ENCODE measurements at regions not wholly inside any gene's neighbourhood (a gene's known extent, or its start where the extent isn't known, plus 50 kb on each side); places are given as distances from the start of the nearest gene placed in this dataset.

DNA sequence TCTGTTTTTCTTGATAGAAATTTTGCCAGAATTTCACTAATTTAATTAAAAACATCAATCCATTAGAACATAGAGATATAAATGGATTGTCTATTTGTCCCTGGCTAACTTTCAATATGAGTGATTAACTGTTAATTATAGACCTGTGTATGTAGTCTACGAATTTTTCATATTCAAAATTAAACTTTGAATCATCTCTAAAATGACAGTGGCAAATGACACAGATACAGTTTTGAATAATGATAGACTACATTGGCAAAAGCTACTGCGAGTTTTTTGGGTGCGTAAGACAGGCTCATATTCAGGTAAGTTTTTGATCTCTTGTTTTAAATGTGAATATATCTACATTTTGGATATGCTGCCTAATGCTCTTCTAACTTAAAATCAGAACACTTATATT, 86.0 kb upstream of the TBC1D5 start:
- Histone ChIP-seq H3K27me3 (replicated peaks in 1 of 4; ENCODE audit: control extremely low read depth in 1 of 4, control insufficient read depth in 3 of 4, insufficient read depth in 4 of 4, low read length in 3 of 4) (no peaks in the 10 kb centered on the region), H2AFZ (ENCODE audit: insufficient read depth, low read depth, low read length, poor library complexity, severe bottlenecking) (no peak overlapping the region), H3K79me2 (ENCODE audit: control insufficient read depth, insufficient read depth, low read length) (no peaks in the 10 kb centered on the region), H3K36me3 (replicated peaks in 1 of 2; ENCODE audit: control extremely low read depth in 1 of 2, control insufficient read depth in 1 of 2, extremely low read depth in 1 of 2, insufficient read depth in 2 of 2, low read length in 1 of 2) (no peaks in the 10 kb centered on the region), H3K4me1 (ENCODE audit: control insufficient read depth in 2 of 2, insufficient read depth in 2 of 2, low read length in 2 of 2) (no peaks in the 10 kb centered on the region), H3K9me3 (ENCODE audit: control extremely low read depth in 1 of 3, control insufficient read depth in 2 of 3, insufficient read depth in 1 of 3, low read length in 2 of 3) (no peaks in the 10 kb centered on the region), H4K20me1 (ENCODE audit: control insufficient read depth, insufficient read depth, low read length, poor library complexity, severe bottlenecking) (no peaks in the 10 kb centered on the region), H3K4me2 (replicated peaks; ENCODE audit: low read depth, low read length, poor library complexity, severe bottlenecking) (no peak overlapping the region), H3K4me3 (ENCODE audit: control extremely low read depth in 1 of 5, extremely low read depth in 1 of 5, insufficient read depth in 1 of 5, low read depth in 2 of 5, low read length in 4 of 5) (no peak overlapping the region), H3K27ac (ENCODE audit: low read length in 2 of 2) (no peak overlapping the region), H3K9ac (ENCODE audit: low read length) (no peak overlapping the region)
- peaks cover 5% of the 10 kb centered on the region for H3K27me3 Mint-ChIP-seq
- ATAC-seq (ENCODE audit: low read depth) = no peak
- ChIA-PET POLR2A (no interaction called here), CTCF (interaction anchor here (1.3 kb wide), 1 partner anchor 183 kb away, joined by 3 read pairs; no protein-coding TSS in a partner anchor)
- TF ChIP-seq EZH2 (IDR thresholded peaks at IDR 0.05; ENCODE audit: borderline replicate concordance, insufficient read depth, low read depth, low read length, poor library complexity, severe bottlenecking) = no peak
- no peak for TF ChIP-seq CTCF (IDR thresholded peaks at IDR 0.05)
- intact Hi-C loops (cut with micrococcal nuclease) = no loop called here
- no CpG with 5 or more reads among the region's 3 CpGs for WGBS (ENCODE audit: insufficient coverage)
- H3K9me3 Mint-ChIP-seq (ENCODE audit: insufficient read depth) = no peaks in the 10 kb centered on the region
- H3K4me1 Mint-ChIP-seq = no peaks in the 10 kb centered on the region
- no peak overlapping the region for H3K27ac Mint-ChIP-seq
- no peak for DNase-seq
- H3K4me3 Mint-ChIP-seq = no peak overlapping the region

- Histone ChIP-seq H2AFZ (ENCODE audit: insufficient read depth, low read depth, low read length, poor library complexity, severe bottlenecking) (no peak overlapping the region), H3K36me3 (replicated peaks in 1 of 2; ENCODE audit: control extremely low read depth in 1 of 2, control insufficient read depth in 1 of 2, extremely low read depth in 1 of 2, insufficient read depth in 2 of 2, low read length in 1 of 2) (no peaks in the 10 kb centered on the region), H3K4me3 (ENCODE audit: control extremely low read depth in 1 of 5, extremely low read depth in 1 of 5, insufficient read depth in 1 of 5, low read depth in 2 of 5, low read length in 4 of 5) (no peak overlapping the region), H3K27me3 (replicated peaks in 1 of 4; ENCODE audit: control extremely low read depth in 1 of 4, control insufficient read depth in 3 of 4, insufficient read depth in 4 of 4, low read length in 3 of 4) (no peaks in the 10 kb centered on the region), H3K27ac (ENCODE audit: low read length in 2 of 2) (no peak overlapping the region), H3K9ac (ENCODE audit: low read length) (no peak overlapping the region), H4K20me1 (ENCODE audit: control insufficient read depth, insufficient read depth, low read length, poor library complexity, severe bottlenecking) (no peaks in the 10 kb centered on the region), H3K4me1 (ENCODE audit: control insufficient read depth in 2 of 2, insufficient read depth in 2 of 2, low read length in 2 of 2) (no peaks in the 10 kb centered on the region), H3K4me2 (replicated peaks; ENCODE audit: low read depth, low read length, poor library complexity, severe bottlenecking) (no peak overlapping the region), H3K79me2 (ENCODE audit: control insufficient read depth, insufficient read depth, low read length) (no peaks in the 10 kb centered on the region), H3K9me3 (ENCODE audit: control extremely low read depth in 1 of 3, control insufficient read depth in 2 of 3, insufficient read depth in 1 of 3, low read length in 2 of 3) (no peaks in the 10 kb centered on the region)
- 100% methylated on average over 1 of the region's 3 CpGs for WGBS (ENCODE audit: insufficient coverage)
- POLR2A ChIA-PET = no interaction called here
- intact Hi-C loops (cut with micrococcal nuclease) = no loop called here
- CTCF ChIA-PET = interaction anchor here (1.0 to 1.8 kb wide), 3 partner anchors 9 to 180 kb away, joined by 3 to 7 read pairs (median 4); no protein-coding TSS in a partner anchor
- ATAC-seq (ENCODE audit: low read depth) = no peak
- H3K27me3 Mint-ChIP-seq = peaks cover 5% of the 10 kb centered on the region
- H3K27ac Mint-ChIP-seq = no peak overlapping the region
- H3K4me1 Mint-ChIP-seq = no peaks in the 10 kb centered on the region
- no peaks in the 10 kb centered on the region for H3K9me3 Mint-ChIP-seq (ENCODE audit: insufficient read depth)
- no peak overlapping the region for H3K4me3 Mint-ChIP-seq
- no peak for DNase-seq
- TF ChIP-seq EZH2 (IDR thresholded peaks at IDR 0.05; ENCODE audit: borderline replicate concordance, insufficient read depth, low read depth, low read length, poor library complexity, severe bottlenecking) = no peak
- no peak for TF ChIP-seq CTCF (IDR thresholded peaks at IDR 0.05)
Observed at GRCh38 chr3:17825298-17825697, 82.9 kb upstream of the TBC1D5 start.

Data from B cell (primary cell).